K562 (cell line): ENCODE measurements at regions not wholly inside any gene's neighbourhood (a gene's known extent, or its start where the extent isn't known, plus 50 kb on each side); places are given as distances from the start of the nearest gene placed in this dataset.

Experiments
- ATAC-seq: fragments of 200-7000 bp; cut with Tn5 transposase; 3 replicates; pipeline ENCODE4 v1.9.1; 2020; ENCODE audit warnings: moderate library complexity
- BruUV-seq: library from RNA; stranded (reverse); fragments of 400-500 nt; replicated peaks from 2 replicates; lab custom pipeline; 2021; lab: Mats Ljungman, UMichigan
- CTCF ChIA-PET: fragments of 300-600 bp; formaldehyde crosslinking; extraction: SDS; loops from one replicate; lab custom pipeline; 2021; ENCODE audit warnings: low intra/inter-chr PET ratio; lab: Yijun Ruan, JAX
- POLR2A ChIA-PET: fragments of 300-600, 350-650 bp; sonication (Branson Sonifier 250); formaldehyde crosslinking; extraction: SDS; loops from one replicate; lab custom pipeline; 2021; ENCODE audit warnings: antibody characterized with exemption, inconsistent platforms; lab: Yijun Ruan, JAX
- DNase-seq, 4 experiments: peaks; one replicate each; pipeline versions ENCODE4 v3.0.0 to v3.0.0-alpha.2; 2011 to 2018; ENCODE audit warnings: low spot score in 3 of 4, mixed read lengths in 3 of 4; ENCODE audit errors: extremely low read depth in 1 of 4
- FAIRE-seq: peaks from 2 replicates; lab custom pipeline; 2011; peaks lifted over from hg19 to GRCh38; lab: Jason Lieb, UNC
- H2AFZ ChIP-seq: 2 replicates; pipeline ENCODE4 v1.6.0; 2011; ENCODE audit warnings: low read depth, low read length, control low read depth, inconsistent platforms
- H3K27ac ChIP-seq: fragments of 200-600 bp; 3 replicates; pipeline ENCODE4 v1.8.0; 2011; ENCODE audit warnings: low read depth, mild to moderate bottlenecking, control low read depth, inconsistent platforms, low read length, moderate library complexity, mixed read lengths; ENCODE audit errors: extremely low read depth
- H3K27me3 ChIP-seq, 2 experiments: fragments of 300-600 bp in 1 of 2; 2 replicates in 1 of 2; 3 replicates in 1 of 2; pipeline versions ENCODE4 v1.6.0 to v1.8.0; 2011; ENCODE audit warnings: inconsistent platforms in 2 of 2, low read length in 2 of 2, mild to moderate bottlenecking in 1 of 2, mixed read lengths in 1 of 2, moderate library complexity in 1 of 2; ENCODE audit not compliant: control insufficient read depth in 2 of 2, insufficient read depth in 2 of 2
- H3K36me3 ChIP-seq: fragments of 300-600 bp; 3 replicates; pipeline ENCODE4 v1.8.0; 2011; ENCODE audit warnings: mild to moderate bottlenecking, low read length, inconsistent platforms; ENCODE audit not compliant: control insufficient read depth, insufficient read depth
- H3K4me1 ChIP-seq, 2 experiments: fragments of 200-600 bp in 1 of 2; replicated peaks in 1 of 2; 2 replicates in 1 of 2; 3 replicates in 1 of 2; pipeline versions ENCODE4 v1.5.1 to v1.8.0; 2011; ENCODE audit warnings: inconsistent platforms in 2 of 2, low read length in 2 of 2, mild to moderate bottlenecking in 1 of 2, mixed read lengths in 1 of 2, moderate library complexity in 1 of 2; ENCODE audit not compliant: control insufficient read depth in 2 of 2, insufficient read depth in 2 of 2
- H3K4me2 ChIP-seq: 2 replicates; pipeline ENCODE4 v1.6.1; 2011; ENCODE audit warnings: low read length, control low read depth, inconsistent platforms, mixed read lengths; ENCODE audit not compliant: insufficient read depth
- H3K4me3 ChIP-seq: fragments of 200-600 bp; sonication (generic), shearing (Covaris generic); 2 replicates; pipeline ENCODE4 v1.5.1; 2016; ENCODE audit warnings: control low read depth, inconsistent platforms
- H3K79me2 ChIP-seq: fragments of 200-600 bp; 3 replicates; pipeline ENCODE4 v1.8.0; 2011; ENCODE audit warnings: low read length, inconsistent platforms; ENCODE audit not compliant: control insufficient read depth, insufficient read depth
- H3K9ac ChIP-seq, 2 experiments: 2 replicates each; pipeline versions ENCODE4 v1.6.0 to v1.6.1; 2011; ENCODE audit warnings: low read depth in 2 of 2, low read length in 2 of 2, control low read depth in 1 of 2, inconsistent platforms in 1 of 2, mild to moderate bottlenecking in 1 of 2, mixed read lengths in 1 of 2; ENCODE audit not compliant: insufficient read depth in 1 of 2
- H3K9me1 ChIP-seq: one replicate; pipeline ENCODE4 v1.6.0; 2011; ENCODE audit warnings: inconsistent platforms, mild to moderate bottlenecking, low read length, moderate library complexity; ENCODE audit not compliant: control insufficient read depth, insufficient read depth
- H3K9me3 ChIP-seq: replicated peaks from 2 replicates; pipeline ENCODE4 v1.5.1; 2011; ENCODE audit warnings: low read depth, low read length, inconsistent platforms; ENCODE audit not compliant: control insufficient read depth, insufficient read depth
- H4K20me1 ChIP-seq: replicated peaks from 2 replicates; pipeline ENCODE4 v1.6.1; 2011; ENCODE audit warnings: low read length, inconsistent platforms, mixed read lengths; ENCODE audit not compliant: control insufficient read depth, insufficient read depth
- BCLAF1 ChIP-seq, 2 experiments: fragments of 450-650 bp in 1 of 2; IDR thresholded peaks; 2 replicates each; pipeline ENCODE4 v1.6.1; 2011 to 2017; ENCODE audit warnings: low read depth in 2 of 2, antibody characterized with exemption in 1 of 2, borderline replicate concordance in 1 of 2, low read length in 1 of 2, mild to moderate bottlenecking in 1 of 2, mixed read lengths in 1 of 2; ENCODE audit not compliant: control insufficient read depth in 1 of 2
- GTF2F1 ChIP-seq: IDR thresholded peaks from 2 replicates; pipeline ENCODE4 v1.6.1; 2011; ENCODE audit warnings: low read depth, low read length, improper control_type of control experiment
- HIVEP1 ChIP-seq: fragments of 250-450 bp; sonication (Bioruptor Pico); IDR thresholded peaks from 2 replicates; pipeline ENCODE4 v1.4.0; 2020; ENCODE audit warnings: mild to moderate bottlenecking
- LARP7 ChIP-seq: fragments of 450-650 bp; IDR thresholded peaks from 2 replicates; pipeline ENCODE4 v1.6.1; 2016
- MTF1 ChIP-seq: fragments of 250-450 bp; sonication (Bioruptor Pico); IDR thresholded peaks from 2 replicates; pipeline ENCODE4 v1.9.0; 2021; ENCODE audit warnings: moderate library complexity, mild to moderate bottlenecking, inconsistent platforms, borderline replicate concordance
- NONO ChIP-seq, 2 experiments: fragments of 200-400 bp in 1 of 2; fragments of 450-650 bp in 1 of 2; formaldehyde crosslinking in 1 of 2; IDR thresholded peaks; 2 replicates each; pipeline ENCODE4 v1.6.1; 2017; ENCODE audit warnings: low read depth in 2 of 2, mild to moderate bottlenecking in 2 of 2, moderate library complexity in 2 of 2, low read length in 1 of 2
- RFX5 ChIP-seq: IDR thresholded peaks from 2 replicates; pipeline ENCODE4 v1.6.1; 2011; ENCODE audit warnings: low read depth, mild to moderate bottlenecking, improper control_type of control experiment, low read length
- SIN3B ChIP-seq: fragments of 450-650 bp; IDR thresholded peaks from 2 replicates; pipeline ENCODE4 v1.6.1; 2017; ENCODE audit warnings: low read depth, mild to moderate bottlenecking, moderate library complexity
- SMARCC2 ChIP-seq: fragments of 450-650 bp; IDR thresholded peaks from 2 replicates; pipeline ENCODE4 v1.6.1; 2017; ENCODE audit warnings: antibody characterized with exemption, moderate library complexity, mild to moderate bottlenecking, low read depth
- TFAM ChIP-seq: fragments of 250-450 bp; sonication (Bioruptor Pico); conservative IDR thresholded peaks from 2 replicates; pipeline ENCODE4 v1.5.0; 2021; ENCODE audit warnings: mild to moderate bottlenecking, moderate library complexity
- TFE3 ChIP-seq: fragments of 450-650 bp; formaldehyde crosslinking; IDR thresholded peaks from 2 replicates; pipeline ENCODE4 v1.4.0; 2020; ENCODE audit warnings: mild to moderate bottlenecking, mixed read lengths
- ZNF696 ChIP-seq: fragments of 250-450 bp; sonication (Bioruptor Pico); conservative IDR thresholded peaks from 2 replicates; pipeline ENCODE4 v1.4.0; 2020; ENCODE audit warnings: mild to moderate bottlenecking, moderate library complexity
- in situ Hi-C: fragments of 300-500 bp; cut with MboI; formaldehyde crosslinking; loops from 4 replicates; pipeline ENCODE4 v1.15.0; 2018; ENCODE audit warnings: inconsistent platforms, mixed read lengths
- intact Hi-C: fragments of 100-400 bp; cut with micrococcal nuclease; formaldehyde crosslinking; loops from 2 replicates; pipeline ENCODE4 v1.14.2; 2022

GRCh38 chr6:93644611-93645010 lies 225.3 kb upstream of the EPHA7 start (continued):
- TF ChIP-seq BCLAF1 (IDR thresholded peaks at IDR 0.05; ENCODE audit: borderline replicate concordance in 1 of 2, control insufficient read depth in 1 of 2, low read depth in 2 of 2, low read length in 1 of 2), result no peak
- no peak for TF ChIP-seq NONO (IDR thresholded peaks at IDR 0.05; ENCODE audit: low read depth in 2 of 2, low read length in 1 of 2)
- TF ChIP-seq LARP7, result no peak
- no peak for TF ChIP-seq SIN3B
- TF ChIP-seq TFAM (CRISPR knock-in tag), result no peak

GRCh38 chr6:93639126-93639525 lies 219.8 kb upstream of the EPHA7 start:
- in situ Hi-C loops (no loop called here), intact Hi-C loops (no loop called here)
- no peaks in the 10 kb centered on the region; the same call in 1 of the 2 replicates for H3K9me3 ChIP-seq
- H4K20me1 ChIP-seq, result no peaks in the 10 kb centered on the region
- H3K27me3 ChIP-seq, result no peaks in the 10 kb centered on the region
- ChIA-PET POLR2A (no interaction called here), CTCF (no interaction called here)
- BruUV-seq, result no TSS peak
- peak; percentile 61 for TF ChIP-seq TFE3 (CRISPR knock-in tag)
- TF ChIP-seq ZNF696 (CRISPR knock-in tag), result no peak
- TF ChIP-seq SMARCC2, result no peak
- no peak for TF ChIP-seq MTF1
- no peak for TF ChIP-seq GTF2F1
- TF ChIP-seq HIVEP1, result no peak
- TF ChIP-seq RFX5, result no peak
- no peak overlapping the region for H3K27ac ChIP-seq
- no peak for DNase-seq
- H2AFZ ChIP-seq, result no peak overlapping the region
- H3K4me1 ChIP-seq, result no peaks in the 10 kb centered on the region
- H3K79me2 ChIP-seq, result no peaks in the 10 kb centered on the region
- no peak overlapping the region for H3K9ac ChIP-seq
- H3K4me2 ChIP-seq, result no peak overlapping the region
- no peak overlapping the region for H3K4me3 ChIP-seq
- ATAC-seq, result no peak
- H3K36me3 ChIP-seq, result no peaks in the 10 kb centered on the region
- no peaks in the 10 kb centered on the region for H3K9me1 ChIP-seq
- FAIRE-seq, result no peak
